Lung microvascular endothelial cell (primary cell): ENCODE measurements at regions not wholly inside any gene's neighbourhood (a gene's known extent, or its start where the extent isn't known, plus 50 kb on each side); places are given as distances from the start of the nearest gene placed in this dataset.
"Not testable (repeated sequence)": the region's sequence is repeated elsewhere in the genome, so short reads cannot be mapped to it uniquely, and the experiment has no call there.

Source experiments
- DNase-seq, 2 donors: peaks; one replicate each; pipeline versions ENCODE4 v3.0.0 to v3.0.0-alpha.2; 2010; ENCODE audit warnings: low read depth in 2 of 2

- no peak for DNase-seq
These were observed 79.5 kb upstream of the PICALM start for GRCh38 chr11:86148345-86148747.

- DNase-seq: no peak
These were observed 78.1 kb upstream of the PICALM start for GRCh38 chr11:86147004-86147403.

GRCh38 chr11:86145439-86146156 lies 76.7 kb upstream of the PICALM start:
- no peak for DNase-seq

- no peak for DNase-seq
These were observed 76.0 kb upstream of the PICALM start for GRCh38 chr11:86144846-86145245.

- DNase-seq: not testable (repeated sequence)
These were observed 75.2 kb upstream of the PICALM start for GRCh38 chr11:86144087-86144486.

DNA sequence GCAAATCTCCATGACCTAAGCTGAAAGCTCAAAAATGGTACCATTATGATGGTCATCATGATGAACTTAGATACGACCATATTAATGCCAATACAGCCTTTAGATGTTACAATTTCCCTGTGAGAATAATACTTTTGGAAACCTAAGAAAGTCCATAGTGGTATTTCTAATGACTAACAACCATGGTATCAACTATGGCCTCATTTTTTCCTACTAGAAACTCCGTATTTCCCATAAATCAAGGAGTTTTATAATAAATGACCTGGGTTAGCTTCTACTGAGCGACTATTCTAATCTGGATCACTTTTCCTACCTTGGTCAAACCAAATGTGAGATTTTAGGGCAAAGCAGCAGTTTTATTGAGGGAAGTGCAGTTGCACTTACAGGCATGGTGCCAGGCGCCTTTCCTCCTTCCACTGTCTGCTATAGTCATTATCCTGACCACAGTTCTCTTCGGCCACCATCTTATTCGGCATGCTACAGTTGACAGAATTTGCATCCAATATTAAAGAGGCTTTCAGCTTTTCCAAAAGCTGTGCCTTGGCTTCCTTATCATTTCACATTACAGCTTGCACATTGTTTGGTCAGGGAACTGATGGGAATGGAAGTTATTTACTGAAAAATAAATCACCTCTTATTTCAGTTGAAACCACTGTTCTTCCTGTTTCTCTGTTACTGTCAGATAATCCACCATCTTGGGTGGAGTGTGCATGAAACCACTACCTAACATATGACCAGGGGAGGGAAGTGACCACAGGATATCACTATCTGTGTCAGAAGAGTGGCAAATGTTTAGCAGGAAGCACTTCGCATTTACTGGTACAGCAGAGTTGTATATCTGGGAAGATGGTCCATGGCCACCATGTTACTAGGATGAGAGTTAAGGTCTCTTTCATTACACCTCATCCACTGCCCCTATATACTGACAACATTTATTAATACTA lies 74.5 kb upstream of the PICALM start:
- DNase-seq: peak in 1 of 2 donors; percentile 41

- no peak for DNase-seq
These were observed 73.3 kb upstream of the PICALM start for GRCh38 chr11:86142170-86142569.

- DNase-seq: no peak
These were observed 72.8 kb upstream of the PICALM start for GRCh38 chr11:86141727-86142126.

DNA sequence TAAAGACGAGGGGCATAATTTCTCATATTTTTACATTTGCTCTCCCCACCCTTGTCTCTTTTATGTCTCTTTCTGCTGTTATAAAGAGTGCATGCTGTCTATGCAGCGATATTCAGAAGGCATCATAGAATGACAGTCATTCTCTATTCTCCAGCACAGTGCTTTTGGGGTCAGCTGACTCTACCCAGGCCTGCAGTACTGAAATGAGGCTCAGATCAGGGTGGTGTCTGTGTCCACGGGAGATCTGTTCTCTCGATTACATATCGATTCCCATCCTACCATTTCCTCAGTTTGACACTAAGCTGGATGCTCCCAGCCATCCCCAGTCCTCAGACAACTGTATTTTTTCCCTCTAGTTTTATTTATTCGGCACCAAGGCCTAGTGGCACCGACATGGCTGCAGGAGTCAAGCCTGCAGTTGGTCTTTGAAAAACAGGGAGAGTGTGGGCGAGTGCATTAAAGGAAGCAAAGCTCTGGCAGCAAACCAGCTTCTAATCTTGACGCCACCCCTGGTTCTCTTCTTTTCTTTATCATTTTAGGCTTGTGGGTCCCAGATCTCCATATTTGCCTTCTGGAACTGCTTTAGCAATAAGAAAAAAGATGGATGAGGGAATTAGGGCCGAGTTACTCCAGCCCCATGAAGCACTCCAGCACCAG lies 71.6 kb upstream of the PICALM start:
- no peak for DNase-seq

GRCh38 chr11:86138958-86139357 lies 70.1 kb upstream of the PICALM start:
- no peak for DNase-seq

DNA sequence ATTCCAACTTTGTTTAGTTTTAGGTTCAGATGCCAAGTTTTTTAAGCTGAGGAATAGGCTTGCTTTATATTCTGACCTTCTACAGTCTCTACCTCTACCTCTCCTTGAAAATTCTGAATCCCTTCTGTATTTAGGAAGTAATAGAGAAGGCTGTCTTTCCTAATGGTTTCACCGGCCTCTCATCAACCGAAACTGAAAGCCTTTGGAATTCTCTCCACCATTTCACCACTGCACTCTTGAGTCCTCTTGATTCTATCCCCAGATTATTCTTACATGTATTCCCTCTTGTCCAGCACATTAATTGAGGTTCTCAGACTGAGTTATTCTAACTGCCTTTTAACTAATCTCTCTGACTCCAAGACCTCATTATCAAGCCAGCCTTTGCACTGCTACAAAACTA lies 67.7 kb upstream of the PICALM start:
- no peak for DNase-seq

DNA sequence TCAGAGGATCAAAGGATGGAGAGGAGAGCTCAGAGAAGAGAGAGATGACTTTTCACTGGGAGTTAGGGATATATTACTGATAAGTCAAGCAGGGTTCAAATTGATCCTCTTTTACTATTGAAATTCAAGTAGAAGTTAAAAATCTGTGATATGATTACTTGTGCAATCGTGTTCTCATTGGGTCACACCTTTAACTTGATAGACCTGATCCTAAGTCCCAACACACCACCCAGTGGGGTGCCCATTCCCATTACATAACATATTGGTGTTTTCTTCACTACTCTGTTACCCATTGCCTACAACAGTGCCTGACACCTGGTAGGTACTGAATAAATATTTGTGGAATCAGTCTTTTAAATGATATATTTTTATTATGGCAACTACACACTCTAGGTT lies 66.4 kb upstream of the PICALM start:
- no peak for DNase-seq

- no peak for DNase-seq
These were observed 65.9 kb upstream of the PICALM start for GRCh38 chr11:86134580-86135318.

- no peak for DNase-seq
These were observed 63.9 kb upstream of the PICALM start for GRCh38 chr11:86132667-86133249.

GRCh38 chr11:86129740-86130540 lies 61.1 kb upstream of the PICALM start:
- DNase-seq: no peak

DNA sequence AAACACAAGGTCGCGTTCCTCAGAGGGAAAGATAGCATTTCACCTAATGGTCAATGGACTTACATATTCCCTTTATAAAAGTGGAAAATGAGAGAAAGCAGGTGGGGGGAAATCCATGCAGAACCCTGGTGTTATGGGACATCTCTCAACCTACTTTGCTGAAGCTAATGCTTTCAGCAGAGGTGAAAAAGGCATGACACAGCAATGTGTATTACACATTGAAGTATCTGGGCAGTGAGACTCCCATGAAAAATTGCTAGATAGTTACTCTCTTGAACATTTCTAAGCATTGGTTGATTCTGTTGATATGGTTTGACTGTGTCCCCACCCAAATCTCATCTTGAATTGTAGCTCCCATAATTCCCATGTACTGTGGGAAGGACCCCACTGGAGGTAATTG lies 60.0 kb upstream of the PICALM start:
- no peak for DNase-seq

DNA sequence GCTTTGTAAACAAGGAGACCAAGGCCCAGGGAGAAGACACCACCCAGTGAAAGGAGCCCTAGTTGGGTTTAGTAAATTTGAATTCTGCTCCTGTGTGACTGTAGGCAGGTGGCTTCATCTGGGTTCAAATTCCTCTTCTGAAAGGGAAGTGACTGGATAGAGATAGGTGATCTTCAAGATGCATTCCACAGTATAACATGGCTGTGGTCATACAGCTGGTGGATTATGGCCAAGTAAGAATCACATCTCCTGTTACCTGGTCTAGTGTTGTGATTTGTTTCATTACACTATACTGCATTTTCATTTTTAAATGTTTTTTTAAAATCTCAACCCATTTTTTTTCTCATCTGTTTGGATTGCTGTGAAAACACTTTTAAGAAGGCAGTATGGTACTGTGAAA lies 58.0 kb upstream of the PICALM start:
- DNase-seq: no peak

DNA sequence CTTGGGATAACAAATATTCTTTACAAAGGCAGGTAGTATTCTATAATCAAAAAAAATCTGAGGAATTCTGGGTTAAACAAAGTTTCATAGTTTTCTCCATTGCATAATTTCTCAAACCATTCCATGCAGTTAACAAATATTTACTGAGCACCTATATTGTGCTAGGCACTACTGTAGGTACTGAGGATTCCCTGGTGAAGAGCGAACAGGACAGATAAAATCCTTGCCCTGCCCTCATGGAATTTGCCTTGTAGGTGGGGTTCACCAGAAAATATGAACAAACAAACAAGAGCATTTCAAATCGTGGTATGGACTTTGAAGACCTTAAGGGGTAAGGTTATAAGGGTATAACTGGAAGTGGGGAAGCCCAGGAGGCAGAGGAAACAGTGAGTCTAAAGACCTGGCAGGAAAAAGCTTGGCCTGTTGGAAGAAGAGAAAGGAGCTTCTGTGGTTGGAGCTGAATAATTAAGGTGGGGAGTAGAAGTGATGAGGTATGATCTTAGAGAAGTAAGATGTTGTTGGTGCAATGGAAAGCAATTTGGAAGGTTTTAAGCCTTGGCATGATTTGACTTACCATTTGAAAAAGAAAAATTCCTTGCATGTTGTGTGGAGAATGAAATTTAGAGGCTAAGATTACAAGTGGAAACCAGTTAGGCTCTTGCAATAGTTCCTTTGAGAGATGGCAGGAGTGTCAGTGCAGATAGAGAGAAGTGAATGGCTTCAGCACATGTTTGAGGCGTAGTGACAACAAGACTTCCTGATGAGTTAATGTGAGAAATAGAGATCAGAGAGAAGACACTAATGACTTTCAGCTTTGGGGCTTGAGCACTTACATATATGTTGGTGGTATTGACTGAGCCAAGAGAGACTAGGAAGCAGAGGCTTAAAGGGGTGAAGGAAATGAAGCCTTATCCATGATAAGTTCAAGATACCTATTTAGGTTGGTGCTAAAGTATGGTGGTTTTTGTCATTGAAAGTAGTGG lies 55.7 kb upstream of the PICALM start:
- DNase-seq: no peak

GRCh38 chr11:86122773-86123172 lies 53.9 kb upstream of the PICALM start:
- no peak for DNase-seq
